G401 (cell line): ENCODE measurements at regions not wholly inside any gene's neighbourhood (a gene's known extent, or its start where the extent isn't known, plus 50 kb on each side); places are given as distances from the start of the nearest gene placed in this dataset.

Experiments
- DNase-seq: peaks from one replicate; pipeline ENCODE4 v3.0.0-alpha.2; 2015; ENCODE audit warnings: low spot score
- in situ Hi-C: cut with HindIII; loops from 2 replicates; pipeline ENCODE4 v1.10.0; 2016; ENCODE audit warnings: low sequenced_read_pairs, mixed read lengths

GRCh38 chr21:24197923-24198322 lies 1409.4 kb downstream of the MRPL39 start:
- in situ Hi-C loops: no loop called here
- DNase-seq: no peak

GRCh38 chr21:24197132-24197643 lies 1410.1 kb downstream of the MRPL39 start:
- in situ Hi-C loops: no loop called here

GRCh38 chr21:24188506-24188905 lies 1418.8 kb downstream of the MRPL39 start:
- no peak for DNase-seq
- in situ Hi-C loops: no loop called here

More at GRCh38 chr21:24197132-24197643, 1410.1 kb downstream of the MRPL39 start:
- DNase-seq: no peak

- in situ Hi-C loops: no loop called here
- DNase-seq: no peak
Measured at GRCh38 chr21:24183077-24183476, 1424.2 kb downstream of the MRPL39 start.

GRCh38 chr21:24179110-24179509 lies 1428.2 kb downstream of the MRPL39 start:
- in situ Hi-C loops: no loop called here
- no peak for DNase-seq

GRCh38 chr21:24175106-24175505 lies 1432.2 kb downstream of the MRPL39 start:
- in situ Hi-C loops: no loop called here
- DNase-seq: no peak

- DNase-seq: no peak
- in situ Hi-C loops: no loop called here
Measured at GRCh38 chr21:24171736-24172135, 1435.5 kb downstream of the MRPL39 start.

- in situ Hi-C loops: no loop called here
- no peak for DNase-seq
Measured at GRCh38 chr21:24163539-24163938, 1443.7 kb downstream of the MRPL39 start.

- in situ Hi-C loops: no loop called here
Measured at GRCh38 chr21:24160528-24160927, 1446.8 kb downstream of the MRPL39 start.

GRCh38 chr21:24153137-24153536 lies 1454.1 kb downstream of the MRPL39 start:
- no peak for DNase-seq
- in situ Hi-C loops: no loop called here

More at GRCh38 chr21:24160528-24160927, 1446.8 kb downstream of the MRPL39 start:
- DNase-seq: no peak

- DNase-seq: no peak
- in situ Hi-C loops: no loop called here
Measured at GRCh38 chr21:24150753-24151152, 1456.5 kb downstream of the MRPL39 start.

- DNase-seq: no peak
- in situ Hi-C loops: no loop called here
Measured at GRCh38 chr21:24148461-24148860, 1458.8 kb downstream of the MRPL39 start.

GRCh38 chr21:24147674-24148073 lies 1459.6 kb downstream of the MRPL39 start:
- in situ Hi-C loops: no loop called here
- no peak for DNase-seq

- no peak for DNase-seq
- in situ Hi-C loops: no loop called here
Measured at GRCh38 chr21:24131056-24131455, 1476.2 kb downstream of the MRPL39 start.

GRCh38 chr21:24127651-24128050 lies 1479.6 kb downstream of the MRPL39 start:
- DNase-seq: no peak
- in situ Hi-C loops: no loop called here

- no peak for DNase-seq
- in situ Hi-C loops: no loop called here
Measured at GRCh38 chr21:24123785-24124184, 1483.5 kb downstream of the MRPL39 start.

- no peak for DNase-seq
- in situ Hi-C loops: no loop called here
Measured at GRCh38 chr21:24118738-24119459, 1488.4 kb downstream of the MRPL39 start.

GRCh38 chr21:24115141-24115540 lies 1492.1 kb downstream of the MRPL39 start:
- DNase-seq: peak; percentile 1

GRCh38 chr21:24112020-24112419 lies 1495.3 kb downstream of the MRPL39 start:
- no peak for DNase-seq
- in situ Hi-C loops: no loop called here

More at GRCh38 chr21:24115141-24115540, 1492.1 kb downstream of the MRPL39 start:
- in situ Hi-C loops: no loop called here

GRCh38 chr21:24110846-24111245 lies 1496.4 kb downstream of the MRPL39 start:
- no peak for DNase-seq
- in situ Hi-C loops: no loop called here

- DNase-seq: no peak
- in situ Hi-C loops: no loop called here
Measured at GRCh38 chr21:24097181-24097580, 1510.1 kb downstream of the MRPL39 start.
